HCT116 (cell line): ENCODE measurements at regions not wholly inside any gene's neighbourhood (a gene's known extent, or its start where the extent isn't known, plus 50 kb on each side); places are given as distances from the start of the nearest gene placed in this dataset.

Experiments
- ATAC-seq: fragments of 200-7000 bp; cut with Tn5 transposase; 2 replicates; pipeline ENCODE4 v1.9.1; 2020; ENCODE audit warnings: mild to moderate bottlenecking, moderate library complexity
- BruUV-seq: library from RNA; stranded (reverse); fragments of 400-500 nt; replicated peaks from 2 replicates; lab custom pipeline; 2021; lab: Mats Ljungman, UMichigan
- CTCF ChIA-PET: fragments of 300-600 bp; sonication (Branson Sonifier 250); formaldehyde crosslinking; loops from one replicate; lab custom pipeline; 2021; ENCODE audit warnings: antibody characterized with exemption; lab: Charles Lee
- POLR2A ChIA-PET: fragments of 300-600, 350-600 bp; sonication (Branson Sonifier 250); formaldehyde crosslinking; loops from one replicate; lab custom pipeline; 2021; ENCODE audit warnings: antibody characterized with exemption; lab: Charles Lee
- RAD21 ChIA-PET, 2 experiments: fragments of 300-600 bp; sonication (Branson Sonifier 250); formaldehyde crosslinking; loops; one replicate each; lab custom pipeline; 2023; ENCODE audit warnings: low total read pairs in 2 of 2; ENCODE audit not compliant: uncharacterized antibody in 2 of 2, unreplicated experiment in 2 of 2, low non-redundant PET in 1 of 2; lab: Charles Lee
- DNase-seq: peaks from one replicate; pipeline ENCODE4 v3.0.0-alpha.2; 2010; ENCODE audit warnings: low read depth, low spot score
- H2AFZ ChIP-seq: fragments of 200-600 bp; shearing (Covaris generic), sonication (generic); 2 replicates; pipeline ENCODE4 v1.6.1; 2017; ENCODE audit warnings: low read depth, mixed run types, mixed read lengths, antibody characterized with exemption, low read length; ENCODE audit not compliant: poor library complexity, severe bottlenecking
- H3K27ac ChIP-seq: 2 replicates; pipeline ENCODE4 v1.5.1; 2012; ENCODE audit warnings: low read depth, low read length
- H3K27me3 ChIP-seq: fragments of 200-600 bp; sonication (generic); 2 replicates; pipeline ENCODE4 v1.6.1; 2016; ENCODE audit warnings: mixed run types, low read length, mixed read lengths; ENCODE audit not compliant: insufficient read depth
- H3K36me3 ChIP-seq, 2 experiments: fragments of 200-500 bp in 1 of 2; fragments of 200-600 bp in 1 of 2; sonication (Bioruptor generic) in 1 of 2; sonication (generic) in 1 of 2; 2 replicates each; pipeline versions ENCODE4 v1.5.1 to v1.6.1; 2014 to 2016; ENCODE audit warnings: low read length in 2 of 2, inconsistent platforms in 1 of 2, mixed read lengths in 1 of 2, mixed run types in 1 of 2; ENCODE audit not compliant: insufficient read depth in 2 of 2, control insufficient read depth in 1 of 2
- H3K4me1 ChIP-seq, 2 experiments: fragments of 200-600 bp in 1 of 2; sonication (generic) in 1 of 2; 2 replicates each; pipeline versions ENCODE4 v1.5.1 to v1.6.1; 2012 to 2017; ENCODE audit warnings: low read length in 2 of 2, inconsistent platforms in 1 of 2, mild to moderate bottlenecking in 1 of 2, mixed read lengths in 1 of 2, mixed run types in 1 of 2, moderate library complexity in 1 of 2; ENCODE audit not compliant: insufficient read depth in 2 of 2, control insufficient read depth in 1 of 2
- H3K4me2 ChIP-seq: fragments of 200-600 bp; sonication (generic); 2 replicates; pipeline ENCODE4 v1.6.1; 2017; ENCODE audit warnings: mixed run types, low read length, mixed read lengths
- H3K4me3 ChIP-seq, 2 experiments: fragments of 200-600 bp in 1 of 2; sonication (generic) in 1 of 2; replicated peaks in 1 of 2; 2 replicates each; pipeline ENCODE4 v1.5.1; 2011 to 2016; ENCODE audit warnings: low read length in 2 of 2, control low read depth in 1 of 2, low read depth in 1 of 2, mild to moderate bottlenecking in 1 of 2, mixed read lengths in 1 of 2, mixed run types in 1 of 2
- H3K79me2 ChIP-seq: fragments of 200-600 bp; sonication (generic); 2 replicates; pipeline ENCODE4 v1.6.1; 2017; ENCODE audit warnings: mild to moderate bottlenecking, mixed run types, low read length, moderate library complexity, mixed read lengths; ENCODE audit not compliant: insufficient read depth
- H3K9ac ChIP-seq: fragments of 200-600 bp; sonication (generic); 2 replicates; pipeline ENCODE4 v1.6.1; 2016; ENCODE audit warnings: low read length, mixed read lengths
- H3K9me2 ChIP-seq: fragments of 200-600 bp; sonication (generic), shearing (Covaris generic); 2 replicates; pipeline ENCODE4 v1.6.1; 2017; ENCODE audit warnings: mixed run types, mild to moderate bottlenecking, moderate library complexity; ENCODE audit not compliant: insufficient read depth
- H3K9me3 ChIP-seq, 2 experiments: fragments of 200-500 bp in 1 of 2; fragments of 200-600 bp in 1 of 2; sonication (Bioruptor generic) in 1 of 2; sonication (generic) in 1 of 2; 2 replicates each; pipeline ENCODE4 v1.6.1; 2014 to 2017; ENCODE audit warnings: low read length in 2 of 2, mixed read lengths in 2 of 2, inconsistent platforms in 1 of 2, low read depth in 1 of 2, mild to moderate bottlenecking in 1 of 2, mixed run types in 1 of 2, moderate library complexity in 1 of 2; ENCODE audit not compliant: control insufficient read depth in 1 of 2, insufficient read depth in 1 of 2
- H4K20me1 ChIP-seq: fragments of 200-600 bp; sonication (generic), shearing (Covaris generic); 2 replicates; pipeline ENCODE4 v1.6.1; 2017; ENCODE audit warnings: mixed run types, mild to moderate bottlenecking, moderate library complexity; ENCODE audit not compliant: insufficient read depth
- ATF3 ChIP-seq: IDR thresholded peaks from 2 replicates; pipeline ENCODE4 v1.6.1; 2012
- CBX3 ChIP-seq: IDR thresholded peaks from 2 replicates; pipeline ENCODE4 v1.6.1; 2012; ENCODE audit warnings: low read depth
- CEBPB ChIP-seq: IDR thresholded peaks from 2 replicates; pipeline ENCODE4 v1.6.1; 2012; ENCODE audit warnings: low read depth
- CTCF ChIP-seq, 3 experiments: fragments of 200-600 bp in 1 of 3; sonication (generic) in 1 of 3; IDR thresholded peaks in 2 of 3; conservative IDR thresholded peaks in 1 of 3; 2 replicates each; pipeline ENCODE4 v1.5.1; 2012 to 2017; ENCODE audit warnings: low read depth in 2 of 3, low read length in 2 of 3, antibody characterized with exemption in 1 of 3, borderline replicate concordance in 1 of 3, control low read depth in 1 of 3, mild to moderate bottlenecking in 1 of 3, mixed read lengths in 1 of 3, mixed run types in 1 of 3, moderate library complexity in 1 of 3; ENCODE audit not compliant: insufficient read depth in 1 of 3
- EGR1 ChIP-seq: IDR thresholded peaks from 2 replicates; pipeline ENCODE4 v1.6.1; 2012; ENCODE audit warnings: low read depth
- ELF1 ChIP-seq: IDR thresholded peaks from 2 replicates; pipeline ENCODE4 v1.6.1; 2012; ENCODE audit warnings: low read depth, borderline replicate concordance
- EZH2phosphoT487 ChIP-seq: fragments of 200-600 bp; IDR thresholded peaks from 2 replicates; pipeline ENCODE4 v1.6.1; 2018; ENCODE audit warnings: antibody characterized with exemption, borderline replicate concordance
- JUND ChIP-seq: IDR thresholded peaks from 2 replicates; pipeline ENCODE4 v1.6.1; 2012
- MAX ChIP-seq: IDR thresholded peaks from 2 replicates; pipeline ENCODE4 v1.6.1; 2012
- POLR2A ChIP-seq: IDR thresholded peaks from 2 replicates; pipeline ENCODE4 v1.7.0; 2011; ENCODE audit warnings: borderline replicate concordance; ENCODE audit not compliant: insufficient read depth, insufficient read length; ENCODE audit errors: extremely low read depth
- POLR2AphosphoS5 ChIP-seq: IDR thresholded peaks from 2 replicates; pipeline ENCODE4 v1.6.1; 2011; ENCODE audit warnings: mild to moderate bottlenecking, low read depth, low read length, moderate library complexity
- SIN3A ChIP-seq: IDR thresholded peaks from 2 replicates; pipeline ENCODE4 v1.6.1; 2012; ENCODE audit warnings: low read depth
- SP1 ChIP-seq: IDR thresholded peaks from 2 replicates; pipeline ENCODE4 v1.6.1; 2012; ENCODE audit warnings: low read depth
- SRF ChIP-seq: IDR thresholded peaks from 2 replicates; pipeline ENCODE4 v1.6.1; 2012; ENCODE audit warnings: low read depth
- YY1 ChIP-seq: IDR thresholded peaks from 2 replicates; pipeline ENCODE4 v1.6.1; 2011; ENCODE audit warnings: low read length, low read depth, moderate library complexity, mild to moderate bottlenecking; ENCODE audit not compliant: insufficient replicate concordance; ENCODE audit errors: extremely low read depth
- ZFX ChIP-seq: fragments of 450-650 bp; IDR thresholded peaks from 2 replicates; pipeline ENCODE4 v1.6.1; 2017
- ZNF274 ChIP-seq: fragments of 200-500 bp; sonication (Bioruptor generic); IDR thresholded peaks from 2 replicates; pipeline ENCODE4 v1.6.1; 2014; ENCODE audit warnings: mild to moderate bottlenecking, low read depth, low read length, inconsistent platforms
- intact Hi-C: fragments of 100-400 bp; cut with micrococcal nuclease; formaldehyde crosslinking; loops from 2 replicates; pipeline ENCODE4 v1.10.0; 2022
- TF ChIP-seq, protein P1 (sequence below): IDR thresholded peaks from 2 replicates; pipeline ENCODE4 v1.6.1; 2011; ENCODE audit warnings: mild to moderate bottlenecking, low read length, moderate library complexity; ENCODE audit not compliant: insufficient replicate concordance; ENCODE audit errors: extremely low read depth
- TF ChIP-seq, protein P2 (sequence below): IDR thresholded peaks from 2 replicates; pipeline ENCODE4 v1.6.1; 2012; ENCODE audit warnings: low read depth

- H3K9me2 ChIP-seq = no peaks in the 10 kb centered on the region
- CTCF ChIA-PET = no interaction called here
- no peaks in the 10 kb centered on the region for H3K4me1 ChIP-seq
- no peak overlapping the region for H3K4me2 ChIP-seq
- no peak overlapping the region for H3K9ac ChIP-seq
- H4K20me1 ChIP-seq = no peaks in the 10 kb centered on the region
- DNase-seq = no peak
- BruUV-seq = no TSS peak
- ATAC-seq = no peak
- intact Hi-C loops = no loop called here
- H3K36me3 ChIP-seq = no peaks in the 10 kb centered on the region
- H3K79me2 ChIP-seq = no peaks in the 10 kb centered on the region
- H2AFZ ChIP-seq = no peak overlapping the region
- TF ChIP-seq MAX = no peak
- TF ChIP-seq ZNF274 = no peak
- no peak for TF ChIP-seq EZH2phosphoT487
- TF ChIP-seq, protein P1, sequence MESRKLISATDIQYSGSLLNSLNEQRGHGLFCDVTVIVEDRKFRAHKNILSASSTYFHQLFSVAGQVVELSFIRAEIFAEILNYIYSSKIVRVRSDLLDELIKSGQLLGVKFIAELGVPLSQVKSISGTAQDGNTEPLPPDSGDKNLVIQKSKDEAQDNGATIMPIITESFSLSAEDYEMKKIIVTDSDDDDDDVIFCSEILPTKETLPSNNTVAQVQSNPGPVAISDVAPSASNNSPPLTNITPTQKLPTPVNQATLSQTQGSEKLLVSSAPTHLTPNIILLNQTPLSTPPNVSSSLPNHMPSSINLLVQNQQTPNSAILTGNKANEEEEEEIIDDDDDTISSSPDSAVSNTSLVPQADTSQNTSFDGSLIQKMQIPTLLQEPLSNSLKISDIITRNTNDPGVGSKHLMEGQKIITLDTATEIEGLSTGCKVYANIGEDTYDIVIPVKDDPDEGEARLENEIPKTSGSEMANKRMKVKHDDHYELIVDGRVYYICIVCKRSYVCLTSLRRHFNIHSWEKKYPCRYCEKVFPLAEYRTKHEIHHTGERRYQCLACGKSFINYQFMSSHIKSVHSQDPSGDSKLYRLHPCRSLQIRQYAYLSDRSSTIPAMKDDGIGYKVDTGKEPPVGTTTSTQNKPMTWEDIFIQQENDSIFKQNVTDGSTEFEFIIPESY = no peak
- TF ChIP-seq POLR2AphosphoS5 = no peak
- TF ChIP-seq POLR2A = no peak
- TF ChIP-seq SRF = no peak
- no peak for TF ChIP-seq ZFX
- TF ChIP-seq CTCF (IDR thresholded peaks at IDR 0.05 in 2 of 3, conservative IDR thresholded peaks at IDR 0.05 in 1 of 3; ENCODE audit: borderline replicate concordance in 1 of 3, insufficient read depth in 1 of 3, low read depth in 2 of 3, low read length in 2 of 3) = no peak
- TF ChIP-seq CBX3 = no peak
- TF ChIP-seq SIN3A = no peak
- TF ChIP-seq ATF3 = no peak
- TF ChIP-seq YY1 = no peak
- TF ChIP-seq SP1 = no peak
- no peak for TF ChIP-seq EGR1
- no peak for TF ChIP-seq CEBPB
- TF ChIP-seq, protein P2, sequence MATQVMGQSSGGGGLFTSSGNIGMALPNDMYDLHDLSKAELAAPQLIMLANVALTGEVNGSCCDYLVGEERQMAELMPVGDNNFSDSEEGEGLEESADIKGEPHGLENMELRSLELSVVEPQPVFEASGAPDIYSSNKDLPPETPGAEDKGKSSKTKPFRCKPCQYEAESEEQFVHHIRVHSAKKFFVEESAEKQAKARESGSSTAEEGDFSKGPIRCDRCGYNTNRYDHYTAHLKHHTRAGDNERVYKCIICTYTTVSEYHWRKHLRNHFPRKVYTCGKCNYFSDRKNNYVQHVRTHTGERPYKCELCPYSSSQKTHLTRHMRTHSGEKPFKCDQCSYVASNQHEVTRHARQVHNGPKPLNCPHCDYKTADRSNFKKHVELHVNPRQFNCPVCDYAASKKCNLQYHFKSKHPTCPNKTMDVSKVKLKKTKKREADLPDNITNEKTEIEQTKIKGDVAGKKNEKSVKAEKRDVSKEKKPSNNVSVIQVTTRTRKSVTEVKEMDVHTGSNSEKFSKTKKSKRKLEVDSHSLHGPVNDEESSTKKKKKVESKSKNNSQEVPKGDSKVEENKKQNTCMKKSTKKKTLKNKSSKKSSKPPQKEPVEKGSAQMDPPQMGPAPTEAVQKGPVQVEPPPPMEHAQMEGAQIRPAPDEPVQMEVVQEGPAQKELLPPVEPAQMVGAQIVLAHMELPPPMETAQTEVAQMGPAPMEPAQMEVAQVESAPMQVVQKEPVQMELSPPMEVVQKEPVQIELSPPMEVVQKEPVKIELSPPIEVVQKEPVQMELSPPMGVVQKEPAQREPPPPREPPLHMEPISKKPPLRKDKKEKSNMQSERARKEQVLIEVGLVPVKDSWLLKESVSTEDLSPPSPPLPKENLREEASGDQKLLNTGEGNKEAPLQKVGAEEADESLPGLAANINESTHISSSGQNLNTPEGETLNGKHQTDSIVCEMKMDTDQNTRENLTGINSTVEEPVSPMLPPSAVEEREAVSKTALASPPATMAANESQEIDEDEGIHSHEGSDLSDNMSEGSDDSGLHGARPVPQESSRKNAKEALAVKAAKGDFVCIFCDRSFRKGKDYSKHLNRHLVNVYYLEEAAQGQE = no peak
- TF ChIP-seq ELF1 = no peak
- TF ChIP-seq JUND = no peak
- TF ChIP-seq, all 23 proteins: peak for 0
- Histone ChIP-seq H3K27ac (no peak overlapping the region), H3K27me3 (no peaks in the 10 kb centered on the region), H3K4me3 (no peak overlapping the region), H3K9me3 (peaks cover 7 to 8% of the 10 kb centered on the region in 2 experiments; a peak in 2 of 4 replicates)
- POLR2A ChIA-PET = no interaction called here
- RAD21 ChIA-PET = no interaction called here
Observed at GRCh38 chr11:92380882-92381281, 156.3 kb downstream of the FAT3 start.
